Liver (tissue), 8 donors: ENCODE measurements at regions not wholly inside any gene's neighbourhood (a gene's known extent, or its start where the extent isn't known, plus 50 kb on each side); places are given as distances from the start of the nearest gene placed in this dataset.

Source experiments
- DNase-seq: peaks from one replicate; pipeline ENCODE4 v3.0.0-alpha.2; 2017; ENCODE audit warnings: low spot score
- H3K27ac ChIP-seq, 2 donors: one replicate each; pipeline ENCODE4 v1.7.0; 2013; ENCODE audit warnings: inconsistent platforms in 2 of 2, low read length in 2 of 2, control low read depth in 1 of 2, low read depth in 1 of 2, mild to moderate bottlenecking in 1 of 2
- H3K27me3 ChIP-seq, 4 donors: one replicate each; pipeline versions ENCODE4 v1.6.1 to v1.7.0; 2013; ENCODE audit warnings: low read length in 3 of 4, inconsistent platforms in 1 of 4, mild to moderate bottlenecking in 1 of 4, moderate library complexity in 1 of 4; ENCODE audit not compliant: control insufficient read depth in 4 of 4, insufficient read depth in 4 of 4
- H3K36me3 ChIP-seq, 4 donors: one replicate each; pipeline versions ENCODE4 v1.6.1 to v1.7.0; 2013; ENCODE audit warnings: low read length in 3 of 4, mild to moderate bottlenecking in 3 of 4, low read depth in 1 of 4, moderate library complexity in 1 of 4; ENCODE audit not compliant: control insufficient read depth in 4 of 4, insufficient read depth in 3 of 4
- H3K4me1 ChIP-seq, 4 donors: one replicate each; pipeline versions ENCODE4 v1.6.1 to v1.7.0; 2013; ENCODE audit warnings: low read length in 3 of 4, mild to moderate bottlenecking in 3 of 4, moderate library complexity in 1 of 4; ENCODE audit not compliant: control insufficient read depth in 4 of 4, insufficient read depth in 4 of 4
- H3K4me3 ChIP-seq, 3 donors: one replicate each; pipeline versions ENCODE4 v1.6.1 to v1.7.0; 2013; ENCODE audit warnings: low read length in 3 of 3, control low read depth in 1 of 3, low read depth in 1 of 3, mild to moderate bottlenecking in 1 of 3
- H3K9ac ChIP-seq, 2 donors: one replicate each; pipeline ENCODE4 v1.7.0; 2013; ENCODE audit warnings: low read length in 2 of 2, mild to moderate bottlenecking in 2 of 2, moderate library complexity in 2 of 2, control low read depth in 1 of 2, low read depth in 1 of 2
- H3K9me3 ChIP-seq, 4 donors: one replicate each; pipeline versions ENCODE4 v1.6.1 to v1.7.0; 2013; ENCODE audit warnings: low read length in 3 of 4; ENCODE audit not compliant: control insufficient read depth in 4 of 4
- EGR1 ChIP-seq, 2 donors: IDR thresholded peaks; 2 replicates each; pipeline ENCODE4 v1.6.1; 2016 to 2018; ENCODE audit warnings: antibody characterized with exemption in 2 of 2, low read depth in 2 of 2
- FOXA1 ChIP-seq: IDR thresholded peaks from 2 replicates; pipeline ENCODE4 v1.6.1; 2016; ENCODE audit warnings: antibody characterized with exemption
- FOXA2 ChIP-seq: IDR thresholded peaks from 2 replicates; pipeline ENCODE4 v1.6.1; 2016; ENCODE audit warnings: antibody characterized with exemption
- GABPA ChIP-seq, 2 donors: IDR thresholded peaks in 1 of 2; conservative IDR thresholded peaks in 1 of 2; 2 replicates each; pipeline ENCODE4 v1.6.1; 2016; ENCODE audit warnings: antibody characterized with exemption in 2 of 2, mild to moderate bottlenecking in 1 of 2, moderate library complexity in 1 of 2
- HNF4A ChIP-seq, 2 donors: conservative IDR thresholded peaks; 2 replicates each; pipeline ENCODE4 v1.6.1; 2016; ENCODE audit warnings: antibody characterized with exemption in 2 of 2, mild to moderate bottlenecking in 2 of 2
- JUND ChIP-seq, 2 donors: IDR thresholded peaks; 2 replicates each; pipeline ENCODE4 v1.6.1; 2016; ENCODE audit warnings: antibody characterized with exemption in 2 of 2
- RAD21 ChIP-seq, 2 donors: IDR thresholded peaks; 2 replicates each; pipeline ENCODE4 v1.6.1; 2016; ENCODE audit warnings: antibody characterized with exemption in 2 of 2, mild to moderate bottlenecking in 2 of 2
- RXRA ChIP-seq, 2 donors: IDR thresholded peaks; 2 replicates each; pipeline ENCODE4 v1.6.1; 2017 to 2018; ENCODE audit warnings: antibody characterized with exemption in 2 of 2, mild to moderate bottlenecking in 1 of 2
- SP1 ChIP-seq: IDR thresholded peaks from 2 replicates; pipeline ENCODE4 v1.6.1; 2018; ENCODE audit warnings: antibody characterized with exemption, mild to moderate bottlenecking
- YY1 ChIP-seq: IDR thresholded peaks from 2 replicates; pipeline ENCODE4 v1.6.1; 2016; ENCODE audit warnings: antibody characterized with exemption, mild to moderate bottlenecking
- WGBS: extraction: QIAGEN DNeasy Blood & Tissue Kit; methylation state at CpG from one replicate; pipeline ENCODE4 v1.1.7; 2013; 5-methylcytosine and 5-hydroxymethylcytosine counted together
- TF ChIP-seq, protein P1 (sequence below): IDR thresholded peaks from 2 replicates; pipeline ENCODE4 v1.6.1; 2016; ENCODE audit warnings: antibody characterized with exemption
- TF ChIP-seq, protein P2 (sequence below): fragments of 150-350 bp; IDR thresholded peaks from 2 replicates; pipeline ENCODE4 v1.5.1; 2017; ENCODE audit warnings: improper control_type of control experiment, low read depth, low read length; ENCODE audit not compliant: missing input control
- TF ChIP-seq, protein P3 (sequence below): IDR thresholded peaks from 2 replicates; pipeline ENCODE4 v1.6.1; 2016; ENCODE audit warnings: antibody characterized with exemption, mild to moderate bottlenecking
- donor health status: healthy.
- donor health status: healthy.
- donor health status: healthy.
- donor health status: healthy.
- donor health status: healthy.

DNA sequence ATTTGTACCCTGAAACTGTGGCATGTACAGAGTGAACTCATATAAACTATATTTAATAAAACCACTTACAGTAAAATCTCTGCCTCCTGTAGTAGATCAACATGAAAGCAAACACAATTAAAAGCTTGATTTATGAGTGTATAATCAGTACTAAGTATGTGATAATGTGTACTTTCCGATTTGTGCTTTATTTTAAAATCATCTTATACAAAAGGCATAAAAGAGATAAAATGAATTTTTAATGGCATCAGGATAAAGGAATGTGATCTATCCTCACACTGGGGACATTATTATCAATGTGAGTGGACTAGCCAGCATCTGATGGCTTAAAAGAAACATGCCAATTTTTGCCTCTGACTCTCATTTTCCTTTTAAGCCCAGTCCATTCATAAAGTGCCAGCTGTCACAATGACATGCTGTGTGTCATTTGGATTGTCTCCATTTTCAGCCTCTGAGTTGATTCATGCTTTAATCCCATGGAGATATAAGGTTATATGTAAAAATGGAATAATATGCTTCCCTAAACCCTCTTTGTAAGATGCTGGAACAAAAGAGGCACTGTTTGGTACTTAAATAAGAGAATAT is 831.6 kb upstream of the EYS start (continued):
- TF ChIP-seq, protein P1, sequence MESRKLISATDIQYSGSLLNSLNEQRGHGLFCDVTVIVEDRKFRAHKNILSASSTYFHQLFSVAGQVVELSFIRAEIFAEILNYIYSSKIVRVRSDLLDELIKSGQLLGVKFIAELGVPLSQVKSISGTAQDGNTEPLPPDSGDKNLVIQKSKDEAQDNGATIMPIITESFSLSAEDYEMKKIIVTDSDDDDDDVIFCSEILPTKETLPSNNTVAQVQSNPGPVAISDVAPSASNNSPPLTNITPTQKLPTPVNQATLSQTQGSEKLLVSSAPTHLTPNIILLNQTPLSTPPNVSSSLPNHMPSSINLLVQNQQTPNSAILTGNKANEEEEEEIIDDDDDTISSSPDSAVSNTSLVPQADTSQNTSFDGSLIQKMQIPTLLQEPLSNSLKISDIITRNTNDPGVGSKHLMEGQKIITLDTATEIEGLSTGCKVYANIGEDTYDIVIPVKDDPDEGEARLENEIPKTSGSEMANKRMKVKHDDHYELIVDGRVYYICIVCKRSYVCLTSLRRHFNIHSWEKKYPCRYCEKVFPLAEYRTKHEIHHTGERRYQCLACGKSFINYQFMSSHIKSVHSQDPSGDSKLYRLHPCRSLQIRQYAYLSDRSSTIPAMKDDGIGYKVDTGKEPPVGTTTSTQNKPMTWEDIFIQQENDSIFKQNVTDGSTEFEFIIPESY, result no peak
- TF ChIP-seq RXRA (IDR thresholded peaks at IDR 0.05), result no peak
- TF ChIP-seq SP1, result no peak
- no peak for TF ChIP-seq JUND (IDR thresholded peaks at IDR 0.05)
- TF ChIP-seq FOXA1, result no peak

DNA sequence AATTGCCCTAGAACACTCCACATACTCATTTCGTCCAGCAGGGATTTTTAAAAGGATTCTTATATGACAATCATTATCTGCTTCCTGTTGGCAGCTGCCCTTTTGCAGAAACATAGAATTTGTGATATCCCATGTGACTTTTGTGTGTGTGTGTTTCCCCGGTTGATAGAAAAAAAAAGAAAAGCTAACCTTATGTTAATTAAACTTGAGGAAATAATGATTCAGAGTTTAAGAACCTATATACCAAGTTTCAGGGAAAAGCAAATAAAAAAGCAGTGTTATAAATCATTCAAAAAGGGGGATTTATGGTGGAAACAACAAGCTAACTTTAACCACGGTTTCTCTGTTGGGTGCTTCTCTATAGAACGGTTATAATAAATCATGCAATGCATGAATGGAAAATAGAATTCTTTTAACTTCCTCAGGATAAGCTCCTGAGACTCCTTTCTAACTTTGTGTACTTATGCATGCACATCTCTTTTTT is 826.9 kb upstream of the EYS start:
- Histone ChIP-seq H3K4me1 (no peaks in the 10 kb centered on the region), H3K9ac (no peak overlapping the region), H3K36me3 (no peaks in the 10 kb centered on the region), H3K4me3 (no peak overlapping the region), H3K27me3 (no peaks in the 10 kb centered on the region), H3K27ac (no peak overlapping the region), H3K9me3 (no peaks in the 10 kb centered on the region)
- DNase-seq, result no peak
- TF ChIP-seq RAD21 (IDR thresholded peaks at IDR 0.05) (no peak), EGR1 (IDR thresholded peaks at IDR 0.05; ENCODE audit: low read depth in 2 of 2) (no peak), SP1 (no peak), GABPA (IDR thresholded peaks at IDR 0.05 in 1 of 2, conservative IDR thresholded peaks at IDR 0.05 in 1 of 2) (no peak), JUND (IDR thresholded peaks at IDR 0.05) (no peak), HNF4A (conservative IDR thresholded peaks at IDR 0.05) (no peak), FOXA1 (no peak), RXRA (IDR thresholded peaks at IDR 0.05) (no peak), YY1 (no peak), FOXA2 (no peak)
- TF ChIP-seq, protein P1, result no peak
- TF ChIP-seq, protein P2, sequence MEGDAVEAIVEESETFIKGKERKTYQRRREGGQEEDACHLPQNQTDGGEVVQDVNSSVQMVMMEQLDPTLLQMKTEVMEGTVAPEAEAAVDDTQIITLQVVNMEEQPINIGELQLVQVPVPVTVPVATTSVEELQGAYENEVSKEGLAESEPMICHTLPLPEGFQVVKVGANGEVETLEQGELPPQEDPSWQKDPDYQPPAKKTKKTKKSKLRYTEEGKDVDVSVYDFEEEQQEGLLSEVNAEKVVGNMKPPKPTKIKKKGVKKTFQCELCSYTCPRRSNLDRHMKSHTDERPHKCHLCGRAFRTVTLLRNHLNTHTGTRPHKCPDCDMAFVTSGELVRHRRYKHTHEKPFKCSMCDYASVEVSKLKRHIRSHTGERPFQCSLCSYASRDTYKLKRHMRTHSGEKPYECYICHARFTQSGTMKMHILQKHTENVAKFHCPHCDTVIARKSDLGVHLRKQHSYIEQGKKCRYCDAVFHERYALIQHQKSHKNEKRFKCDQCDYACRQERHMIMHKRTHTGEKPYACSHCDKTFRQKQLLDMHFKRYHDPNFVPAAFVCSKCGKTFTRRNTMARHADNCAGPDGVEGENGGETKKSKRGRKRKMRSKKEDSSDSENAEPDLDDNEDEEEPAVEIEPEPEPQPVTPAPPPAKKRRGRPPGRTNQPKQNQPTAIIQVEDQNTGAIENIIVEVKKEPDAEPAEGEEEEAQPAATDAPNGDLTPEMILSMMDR, result no peak
- TF ChIP-seq, protein P3, sequence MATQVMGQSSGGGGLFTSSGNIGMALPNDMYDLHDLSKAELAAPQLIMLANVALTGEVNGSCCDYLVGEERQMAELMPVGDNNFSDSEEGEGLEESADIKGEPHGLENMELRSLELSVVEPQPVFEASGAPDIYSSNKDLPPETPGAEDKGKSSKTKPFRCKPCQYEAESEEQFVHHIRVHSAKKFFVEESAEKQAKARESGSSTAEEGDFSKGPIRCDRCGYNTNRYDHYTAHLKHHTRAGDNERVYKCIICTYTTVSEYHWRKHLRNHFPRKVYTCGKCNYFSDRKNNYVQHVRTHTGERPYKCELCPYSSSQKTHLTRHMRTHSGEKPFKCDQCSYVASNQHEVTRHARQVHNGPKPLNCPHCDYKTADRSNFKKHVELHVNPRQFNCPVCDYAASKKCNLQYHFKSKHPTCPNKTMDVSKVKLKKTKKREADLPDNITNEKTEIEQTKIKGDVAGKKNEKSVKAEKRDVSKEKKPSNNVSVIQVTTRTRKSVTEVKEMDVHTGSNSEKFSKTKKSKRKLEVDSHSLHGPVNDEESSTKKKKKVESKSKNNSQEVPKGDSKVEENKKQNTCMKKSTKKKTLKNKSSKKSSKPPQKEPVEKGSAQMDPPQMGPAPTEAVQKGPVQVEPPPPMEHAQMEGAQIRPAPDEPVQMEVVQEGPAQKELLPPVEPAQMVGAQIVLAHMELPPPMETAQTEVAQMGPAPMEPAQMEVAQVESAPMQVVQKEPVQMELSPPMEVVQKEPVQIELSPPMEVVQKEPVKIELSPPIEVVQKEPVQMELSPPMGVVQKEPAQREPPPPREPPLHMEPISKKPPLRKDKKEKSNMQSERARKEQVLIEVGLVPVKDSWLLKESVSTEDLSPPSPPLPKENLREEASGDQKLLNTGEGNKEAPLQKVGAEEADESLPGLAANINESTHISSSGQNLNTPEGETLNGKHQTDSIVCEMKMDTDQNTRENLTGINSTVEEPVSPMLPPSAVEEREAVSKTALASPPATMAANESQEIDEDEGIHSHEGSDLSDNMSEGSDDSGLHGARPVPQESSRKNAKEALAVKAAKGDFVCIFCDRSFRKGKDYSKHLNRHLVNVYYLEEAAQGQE, result no peak
- 37% methylated on average over 4 of the region's 4 CpGs for WGBS
